ENCODE measurements at regions not wholly inside any gene's neighbourhood (a gene's known extent, or its start where the extent isn't known, plus 50 kb on each side); places are given as distances from the start of the nearest gene placed in this dataset.

DNA sequence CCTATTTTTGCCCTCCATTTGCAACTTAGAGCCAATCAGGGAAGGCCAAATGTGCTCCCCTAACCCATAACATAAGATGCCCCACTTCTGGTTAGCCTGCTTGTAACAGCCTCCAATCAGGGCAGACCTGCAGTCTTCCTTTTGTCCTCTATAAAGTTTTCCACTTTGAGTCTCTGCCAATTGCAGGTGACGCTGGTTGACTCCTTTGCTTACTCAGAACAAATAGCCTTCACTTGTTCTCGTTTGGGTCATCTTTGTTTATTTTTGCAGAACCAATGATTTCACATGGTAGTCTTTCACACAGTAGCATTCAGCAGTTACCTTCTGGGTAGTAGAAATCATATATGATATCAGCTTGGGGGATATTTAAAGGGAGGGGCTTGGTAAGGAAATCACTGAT is 225.6 kb downstream of the MINAR1 start:
- no peak overlapping the region for H3K27ac ChIP-seq (ENCODE audit: extremely low read depth, low read depth, low read length)
- ChIA-PET POLR2A (no interaction called here), CTCF (no interaction called here)
- no peaks in the 10 kb centered on the region for H3K4me1 ChIP-seq (ENCODE audit: control insufficient read depth, insufficient read depth, low read length)
- no peak overlapping the region for H3K4me3 ChIP-seq (ENCODE audit: low read depth, low read length)
- no peaks in the 10 kb centered on the region for H3K36me3 ChIP-seq (ENCODE audit: control insufficient read depth in 2 of 2, insufficient read depth in 1 of 2, low read length in 2 of 2)
- H3K9me3 ChIP-seq (ENCODE audit: control insufficient read depth, insufficient read depth, low read depth, low read length): no peaks in the 10 kb centered on the region
- no peak for TF ChIP-seq ZNF791 (tag by site-specific recombination; IDR thresholded peaks at IDR 0.05)
- TF ChIP-seq KLF9 (tag by site-specific recombination; IDR thresholded peaks at IDR 0.05; ENCODE audit: low read depth): no peak
- no peak for TF ChIP-seq ZNF571 (tag by site-specific recombination; IDR thresholded peaks at IDR 0.05)
- no peak for TF ChIP-seq ZFP37 (tag by site-specific recombination; IDR thresholded peaks at IDR 0.05)
- no peak for TF ChIP-seq ZFP3 (tag by site-specific recombination; IDR thresholded peaks at IDR 0.05; ENCODE audit: low read depth)
- TF ChIP-seq ZNF221 (tag by site-specific recombination; IDR thresholded peaks at IDR 0.05; ENCODE audit: borderline replicate concordance): no peak
- TF ChIP-seq OVOL3 (tag by site-specific recombination; IDR thresholded peaks at IDR 0.05): no peak
- TF ChIP-seq ZBTB8A (tag by site-specific recombination; IDR thresholded peaks at IDR 0.05): no peak

DNA sequence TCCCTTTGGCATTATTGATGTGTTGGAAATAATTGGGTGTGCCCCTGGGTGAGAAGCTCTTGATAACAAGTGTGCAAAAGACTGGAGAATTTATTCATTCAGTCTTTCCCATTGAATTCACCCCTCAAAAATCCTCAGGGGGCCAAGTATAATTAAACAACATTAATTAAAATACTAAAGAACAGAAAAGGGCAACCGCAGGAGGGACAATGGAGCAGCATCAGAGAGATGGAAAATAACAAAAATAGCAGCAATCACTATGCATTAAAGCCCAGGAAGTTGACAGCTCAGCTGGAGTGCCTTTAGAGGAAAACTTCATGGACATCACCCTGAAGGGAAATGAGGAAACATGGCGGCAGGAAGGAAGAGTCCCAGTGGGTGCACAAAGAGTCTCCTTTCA is 227.6 kb downstream of the MINAR1 start:
- Histone ChIP-seq H3K4me1 (ENCODE audit: control insufficient read depth, insufficient read depth, low read length) (no peaks in the 10 kb centered on the region), H3K36me3 (ENCODE audit: control insufficient read depth in 2 of 2, insufficient read depth in 1 of 2, low read length in 2 of 2) (no peaks in the 10 kb centered on the region), H3K9me3 (ENCODE audit: control insufficient read depth, insufficient read depth, low read depth, low read length) (no peaks in the 10 kb centered on the region), H3K4me3 (ENCODE audit: low read depth, low read length) (no peak overlapping the region), H3K27ac (ENCODE audit: extremely low read depth, low read depth, low read length) (no peak overlapping the region)
- no peak for TF ChIP-seq TRIM28 (IDR thresholded peaks at IDR 0.05; ENCODE audit: borderline replicate concordance, low read length)
- TF ChIP-seq WT1 (tag by site-specific recombination; IDR thresholded peaks at IDR 0.05): no peak
- TF ChIP-seq ZBTB21 (tag by site-specific recombination; IDR thresholded peaks at IDR 0.05): no peak
- no peak for TF ChIP-seq ZNF548 (tag by site-specific recombination; IDR thresholded peaks at IDR 0.05)
- TF ChIP-seq, protein P1, sequence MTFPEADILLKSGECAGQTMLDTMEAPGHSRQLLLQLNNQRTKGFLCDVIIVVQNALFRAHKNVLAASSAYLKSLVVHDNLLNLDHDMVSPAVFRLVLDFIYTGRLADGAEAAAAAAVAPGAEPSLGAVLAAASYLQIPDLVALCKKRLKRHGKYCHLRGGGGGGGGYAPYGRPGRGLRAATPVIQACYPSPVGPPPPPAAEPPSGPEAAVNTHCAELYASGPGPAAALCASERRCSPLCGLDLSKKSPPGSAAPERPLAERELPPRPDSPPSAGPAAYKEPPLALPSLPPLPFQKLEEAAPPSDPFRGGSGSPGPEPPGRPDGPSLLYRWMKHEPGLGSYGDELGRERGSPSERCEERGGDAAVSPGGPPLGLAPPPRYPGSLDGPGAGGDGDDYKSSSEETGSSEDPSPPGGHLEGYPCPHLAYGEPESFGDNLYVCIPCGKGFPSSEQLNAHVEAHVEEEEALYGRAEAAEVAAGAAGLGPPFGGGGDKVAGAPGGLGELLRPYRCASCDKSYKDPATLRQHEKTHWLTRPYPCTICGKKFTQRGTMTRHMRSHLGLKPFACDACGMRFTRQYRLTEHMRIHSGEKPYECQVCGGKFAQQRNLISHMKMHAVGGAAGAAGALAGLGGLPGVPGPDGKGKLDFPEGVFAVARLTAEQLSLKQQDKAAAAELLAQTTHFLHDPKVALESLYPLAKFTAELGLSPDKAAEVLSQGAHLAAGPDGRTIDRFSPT (tag by site-specific recombination; IDR thresholded peaks at IDR 0.05): no peak
- no peak for TF ChIP-seq ZNF558 (tag by site-specific recombination; IDR thresholded peaks at IDR 0.05)
- TF ChIP-seq ZNF610 (tag by site-specific recombination; IDR thresholded peaks at IDR 0.05; ENCODE audit: borderline replicate concordance): no peak
- no peak for TF ChIP-seq ZNF223 (tag by site-specific recombination; IDR thresholded peaks at IDR 0.05)
- no peak for TF ChIP-seq ZBTB7A (tag by site-specific recombination; IDR thresholded peaks at IDR 0.05; ENCODE audit: low read depth)
- TF ChIP-seq EGR2 (tag by site-specific recombination; IDR thresholded peaks at IDR 0.05; ENCODE audit: low read depth): no peak
- TF ChIP-seq ZNF544 (tag by site-specific recombination; IDR thresholded peaks at IDR 0.05): no peak
- TF ChIP-seq ZNF600 (tag by site-specific recombination; IDR thresholded peaks at IDR 0.05): no peak
- TF ChIP-seq ZNF157 (tag by site-specific recombination; IDR thresholded peaks at IDR 0.05): no peak
- CTCF ChIA-PET: no interaction called here
- POLR2A ChIA-PET: no interaction called here

DNA sequence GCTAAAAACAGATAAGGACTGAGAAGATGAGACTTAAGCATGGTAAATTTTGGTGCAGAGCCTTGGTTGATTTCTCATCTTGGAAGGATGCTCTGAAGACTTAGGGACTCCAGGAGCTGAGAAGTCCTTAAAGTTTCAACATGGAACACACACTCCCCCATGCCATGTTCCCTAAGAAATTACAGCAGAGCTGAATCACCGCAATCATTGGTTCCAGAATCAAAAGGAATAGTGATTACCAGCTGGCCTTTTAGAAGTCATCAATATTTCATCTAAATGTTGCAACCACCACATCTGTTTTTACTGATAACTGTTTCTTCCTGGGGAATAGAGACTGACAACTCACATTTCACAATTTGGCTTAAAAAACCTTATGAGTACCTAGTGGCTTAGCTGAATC is 229.3 kb downstream of the MINAR1 start:
- POLR2A ChIA-PET: no interaction called here
- H3K9me3 ChIP-seq (ENCODE audit: control insufficient read depth, insufficient read depth, low read depth, low read length): no peaks in the 10 kb centered on the region
- CTCF ChIA-PET: interaction anchor here (0.6 to 2.1 kb wide), 2 partner anchors 9 to 65 kb away, joined by 5 read pairs; no protein-coding TSS in a partner anchor
- TF ChIP-seq ZNF677 (tag by site-specific recombination; IDR thresholded peaks at IDR 0.05) (no peak), ZFP69B (tag by site-specific recombination; IDR thresholded peaks at IDR 0.05) (no peak), ZNF157 (tag by site-specific recombination; IDR thresholded peaks at IDR 0.05) (no peak), ZNF16 (tag by site-specific recombination; IDR thresholded peaks at IDR 0.05; ENCODE audit: low read depth) (no peak), SP3 (tag by site-specific recombination; IDR thresholded peaks at IDR 0.05) (no peak)
- TF ChIP-seq, protein P2, sequence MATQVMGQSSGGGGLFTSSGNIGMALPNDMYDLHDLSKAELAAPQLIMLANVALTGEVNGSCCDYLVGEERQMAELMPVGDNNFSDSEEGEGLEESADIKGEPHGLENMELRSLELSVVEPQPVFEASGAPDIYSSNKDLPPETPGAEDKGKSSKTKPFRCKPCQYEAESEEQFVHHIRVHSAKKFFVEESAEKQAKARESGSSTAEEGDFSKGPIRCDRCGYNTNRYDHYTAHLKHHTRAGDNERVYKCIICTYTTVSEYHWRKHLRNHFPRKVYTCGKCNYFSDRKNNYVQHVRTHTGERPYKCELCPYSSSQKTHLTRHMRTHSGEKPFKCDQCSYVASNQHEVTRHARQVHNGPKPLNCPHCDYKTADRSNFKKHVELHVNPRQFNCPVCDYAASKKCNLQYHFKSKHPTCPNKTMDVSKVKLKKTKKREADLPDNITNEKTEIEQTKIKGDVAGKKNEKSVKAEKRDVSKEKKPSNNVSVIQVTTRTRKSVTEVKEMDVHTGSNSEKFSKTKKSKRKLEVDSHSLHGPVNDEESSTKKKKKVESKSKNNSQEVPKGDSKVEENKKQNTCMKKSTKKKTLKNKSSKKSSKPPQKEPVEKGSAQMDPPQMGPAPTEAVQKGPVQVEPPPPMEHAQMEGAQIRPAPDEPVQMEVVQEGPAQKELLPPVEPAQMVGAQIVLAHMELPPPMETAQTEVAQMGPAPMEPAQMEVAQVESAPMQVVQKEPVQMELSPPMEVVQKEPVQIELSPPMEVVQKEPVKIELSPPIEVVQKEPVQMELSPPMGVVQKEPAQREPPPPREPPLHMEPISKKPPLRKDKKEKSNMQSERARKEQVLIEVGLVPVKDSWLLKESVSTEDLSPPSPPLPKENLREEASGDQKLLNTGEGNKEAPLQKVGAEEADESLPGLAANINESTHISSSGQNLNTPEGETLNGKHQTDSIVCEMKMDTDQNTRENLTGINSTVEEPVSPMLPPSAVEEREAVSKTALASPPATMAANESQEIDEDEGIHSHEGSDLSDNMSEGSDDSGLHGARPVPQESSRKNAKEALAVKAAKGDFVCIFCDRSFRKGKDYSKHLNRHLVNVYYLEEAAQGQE (tag by site-specific recombination; IDR thresholded peaks at IDR 0.05): no peak
- TF ChIP-seq, protein P3, sequence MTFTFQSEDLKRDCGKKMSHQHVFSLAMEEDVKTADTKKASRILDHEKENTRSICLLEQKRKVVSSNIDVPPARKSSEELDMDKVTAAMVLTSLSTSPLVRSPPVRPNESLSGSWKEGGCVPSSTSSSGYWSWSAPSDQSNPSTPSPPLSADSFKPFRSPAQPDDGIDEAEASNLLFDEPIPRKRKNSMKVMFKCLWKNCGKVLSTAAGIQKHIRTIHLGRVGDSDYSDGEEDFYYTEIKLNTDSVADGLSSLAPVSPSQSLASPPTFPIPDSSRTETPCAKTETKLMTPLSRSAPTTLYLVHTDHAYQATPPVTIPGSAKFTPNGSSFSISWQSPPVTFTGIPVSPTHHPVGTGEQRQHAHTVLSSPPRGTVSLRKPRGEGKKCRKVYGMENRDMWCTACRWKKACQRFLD (tag by site-specific recombination; IDR thresholded peaks at IDR 0.05): no peak

More for the DNA sequence above, 229.3 kb downstream of the MINAR1 start:
- Histone ChIP-seq H3K4me3 (ENCODE audit: low read depth, low read length) (no peak overlapping the region), H3K36me3 (ENCODE audit: control insufficient read depth in 2 of 2, insufficient read depth in 1 of 2, low read length in 2 of 2) (no peaks in the 10 kb centered on the region), H3K4me1 (ENCODE audit: control insufficient read depth, insufficient read depth, low read length) (no peaks in the 10 kb centered on the region), H3K27ac (ENCODE audit: extremely low read depth, low read depth, low read length) (no peak overlapping the region)
